GM06990 (cell line): ENCODE measurements at regions not wholly inside any gene's neighbourhood (a gene's known extent, or its start where the extent isn't known, plus 50 kb on each side); places are given as distances from the start of the nearest gene placed in this dataset.
"Not testable (repeated sequence)": the region's sequence is repeated elsewhere in the genome, so short reads cannot be mapped to it uniquely, and the experiment has no call there.

Source experiments
- DNase-seq: peaks from one replicate; pipeline ENCODE4 v3.0.0-alpha.2; 2011; ENCODE audit not compliant: insufficient read length; ENCODE audit errors: extremely low read depth
- H3K27me3 ChIP-seq: replicated peaks from 2 replicates; pipeline ENCODE4 v1.6.0; 2011; ENCODE audit warnings: low read length; ENCODE audit not compliant: control insufficient read depth, insufficient read depth
- H3K36me3 ChIP-seq: 2 replicates; pipeline ENCODE4 v1.5.1; 2011; ENCODE audit warnings: low read length; ENCODE audit not compliant: control insufficient read depth, insufficient read depth
- H3K4me3 ChIP-seq: replicated peaks from 2 replicates; pipeline ENCODE4 v1.5.1; 2011; ENCODE audit warnings: low read depth, mild to moderate bottlenecking, control low read depth, low read length
- TF ChIP-seq, protein P1 (sequence below): IDR thresholded peaks from 2 replicates; pipeline ENCODE4 v1.5.1; 2011; ENCODE audit warnings: low read length, control low read depth, mild to moderate bottlenecking, inconsistent platforms; ENCODE audit not compliant: insufficient read depth, poor library complexity, severe bottlenecking

- no peak for DNase-seq
- TF ChIP-seq, protein P1, sequence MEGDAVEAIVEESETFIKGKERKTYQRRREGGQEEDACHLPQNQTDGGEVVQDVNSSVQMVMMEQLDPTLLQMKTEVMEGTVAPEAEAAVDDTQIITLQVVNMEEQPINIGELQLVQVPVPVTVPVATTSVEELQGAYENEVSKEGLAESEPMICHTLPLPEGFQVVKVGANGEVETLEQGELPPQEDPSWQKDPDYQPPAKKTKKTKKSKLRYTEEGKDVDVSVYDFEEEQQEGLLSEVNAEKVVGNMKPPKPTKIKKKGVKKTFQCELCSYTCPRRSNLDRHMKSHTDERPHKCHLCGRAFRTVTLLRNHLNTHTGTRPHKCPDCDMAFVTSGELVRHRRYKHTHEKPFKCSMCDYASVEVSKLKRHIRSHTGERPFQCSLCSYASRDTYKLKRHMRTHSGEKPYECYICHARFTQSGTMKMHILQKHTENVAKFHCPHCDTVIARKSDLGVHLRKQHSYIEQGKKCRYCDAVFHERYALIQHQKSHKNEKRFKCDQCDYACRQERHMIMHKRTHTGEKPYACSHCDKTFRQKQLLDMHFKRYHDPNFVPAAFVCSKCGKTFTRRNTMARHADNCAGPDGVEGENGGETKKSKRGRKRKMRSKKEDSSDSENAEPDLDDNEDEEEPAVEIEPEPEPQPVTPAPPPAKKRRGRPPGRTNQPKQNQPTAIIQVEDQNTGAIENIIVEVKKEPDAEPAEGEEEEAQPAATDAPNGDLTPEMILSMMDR = no peak
Measured at GRCh38 chr2:52264488-52264887, 1232.6 kb upstream of the NRXN1 start.

GRCh38 chr2:52260904-52261303 lies 1229.0 kb upstream of the NRXN1 start:
- H3K36me3 ChIP-seq = no peaks in the 10 kb centered on the region
- no peak overlapping the region for H3K4me3 ChIP-seq
- no peak for DNase-seq
- H3K27me3 ChIP-seq = no peaks in the 10 kb centered on the region
- TF ChIP-seq, protein P1 = no peak

More at GRCh38 chr2:52264488-52264887, 1232.6 kb upstream of the NRXN1 start:
- Histone ChIP-seq H3K4me3 (no peak overlapping the region), H3K27me3 (no peaks in the 10 kb centered on the region), H3K36me3 (no peaks in the 10 kb centered on the region)

DNA sequence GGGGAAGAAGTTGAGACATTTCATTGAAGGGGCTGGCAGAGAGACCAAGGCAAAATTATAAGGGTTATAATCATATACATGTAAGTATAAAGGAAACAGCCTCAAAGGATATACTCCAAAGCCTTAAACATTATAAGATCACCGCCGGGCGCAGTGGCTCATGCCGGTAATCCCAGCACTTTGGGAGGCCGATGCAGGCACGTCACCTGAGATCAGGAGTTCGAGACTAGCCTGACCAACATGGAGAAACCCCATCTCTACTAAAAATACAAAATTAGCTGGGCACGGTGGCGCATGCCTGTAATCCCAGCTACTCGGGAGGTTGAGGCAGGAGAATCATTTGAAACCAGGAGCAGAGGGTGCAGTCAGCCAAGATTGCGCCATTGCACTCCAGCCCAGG lies 1227.0 kb upstream of the NRXN1 start:
- DNase-seq, H3K4me3 ChIP-seq, H3K27me3 ChIP-seq, H3K36me3 ChIP-seq: not testable (repeated sequence)

DNA sequence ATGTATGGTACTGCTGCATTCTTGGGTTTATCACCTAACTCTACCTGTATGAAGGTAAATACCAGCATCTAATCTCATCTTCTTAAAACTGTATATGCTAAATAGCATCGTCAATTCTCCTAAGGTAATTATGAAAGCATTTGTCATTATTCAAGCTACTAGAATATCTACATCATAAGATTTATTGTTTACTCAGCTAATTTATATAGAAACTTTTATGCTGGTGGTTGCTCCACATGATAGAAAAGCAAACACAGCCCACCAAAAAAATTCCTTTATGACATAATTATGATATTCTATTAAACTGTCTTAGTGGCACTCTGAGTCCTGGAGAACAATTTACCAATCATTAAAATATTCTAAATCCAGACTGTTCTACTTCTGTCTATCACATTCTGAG lies 1226.1 kb upstream of the NRXN1 start:
- Histone ChIP-seq H3K4me3 (no peak overlapping the region), H3K27me3 (no peaks in the 10 kb centered on the region), H3K36me3 (no peaks in the 10 kb centered on the region)
- DNase-seq = no peak
- TF ChIP-seq, protein P1 = no peak

DNA sequence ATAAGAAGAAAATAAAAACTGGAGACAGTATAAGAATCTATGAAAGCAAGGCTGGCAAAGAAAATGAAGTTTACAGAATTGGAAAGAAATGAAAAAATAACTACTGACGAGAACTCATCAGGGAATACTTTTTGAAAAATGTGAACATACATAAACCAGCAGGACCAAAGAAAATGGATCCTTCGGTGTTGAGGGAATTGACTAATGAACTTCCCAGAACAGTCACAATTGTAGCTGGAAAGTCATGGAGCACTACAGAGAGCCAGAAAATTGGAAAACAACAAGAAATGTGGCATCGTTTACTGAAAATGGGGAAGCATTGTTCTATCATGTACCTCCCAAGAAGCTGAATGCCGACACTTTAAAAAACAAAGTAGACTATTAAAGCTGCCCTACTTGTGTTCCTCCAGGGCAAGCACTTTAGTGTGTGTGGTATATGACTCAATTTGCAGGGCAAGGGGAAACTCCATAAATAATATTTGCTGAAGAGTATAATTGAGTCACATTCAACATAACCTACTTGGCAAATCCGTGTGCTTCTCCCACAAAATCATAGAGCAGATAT lies 1221.6 kb upstream of the NRXN1 start:
- DNase-seq = no peak
- H3K4me3 ChIP-seq = no peak overlapping the region
- TF ChIP-seq, protein P1 = no peak
- H3K27me3 ChIP-seq = no peaks in the 10 kb centered on the region
- H3K36me3 ChIP-seq = no peaks in the 10 kb centered on the region

DNA sequence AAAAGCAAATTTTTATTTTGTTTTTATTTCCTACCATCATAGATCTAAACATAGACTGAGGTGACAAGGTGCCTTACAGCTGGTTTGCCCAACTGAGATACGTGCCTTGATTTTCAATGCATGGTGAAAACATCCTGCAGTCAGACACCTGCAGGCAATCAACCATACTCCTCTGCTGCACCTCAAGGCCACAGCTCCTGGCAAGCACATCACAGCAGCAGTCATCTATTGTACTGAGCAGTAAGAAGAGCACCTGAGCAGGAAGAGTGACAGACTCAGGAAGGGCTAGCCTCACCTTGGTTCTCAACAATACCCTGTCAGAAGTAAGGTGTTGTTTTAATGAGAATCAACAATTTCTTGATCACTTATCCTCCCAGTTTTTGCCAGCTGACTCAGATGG lies 1206.8 kb upstream of the NRXN1 start:
- no peak for DNase-seq
- Histone ChIP-seq H3K4me3 (no peak overlapping the region), H3K27me3 (no peaks in the 10 kb centered on the region), H3K36me3 (no peaks in the 10 kb centered on the region)
- TF ChIP-seq, protein P1 = no peak
